Heart left ventricle (tissue), 16 donors: ENCODE measurements at regions not wholly inside any gene's neighbourhood (a gene's known extent, or its start where the extent isn't known, plus 50 kb on each side); places are given as distances from the start of the nearest gene placed in this dataset.

Experiments used
- ATAC-seq, 4 donors: fragments of 200-7000 bp; cut with Tn5 transposase; one replicate each; pipeline ENCODE4 v1.9.1; 2020 to 2022; ENCODE audit warnings: moderate library complexity in 4 of 4, mild to moderate bottlenecking in 3 of 4, moderate number of reproducible peaks in 1 of 4
- DNase-seq, 5 donors: peaks; one replicate each; pipeline ENCODE4 v3.0.0-alpha.2; 2020
- H3K27ac ChIP-seq, 12 donors: fragments of 200-600 bp; sonication (generic) in 4 of 12; one replicate each; pipeline versions ENCODE4 v1.5.0 to v1.8.0; 2016 to 2022; ENCODE audit warnings: mild to moderate bottlenecking in 2 of 12
- H3K27me3 ChIP-seq, 9 donors: fragments of 200-600 bp; sonication (generic) in 2 of 9; one replicate each; pipeline versions ENCODE4 v1.5.1 to v1.8.0; 2016 to 2022; ENCODE audit warnings: mild to moderate bottlenecking in 3 of 9
- H3K36me3 ChIP-seq, 9 donors: fragments of 200-600 bp; sonication (generic) in 2 of 9; one replicate each; pipeline versions ENCODE4 v1.5.0 to v1.8.0; 2018 to 2022; ENCODE audit warnings: mild to moderate bottlenecking in 2 of 9
- H3K4me1 ChIP-seq, 12 donors: fragments of 200-600 bp; sonication (generic) in 4 of 12; one replicate each; pipeline versions ENCODE4 v1.5.0 to v1.8.0; 2016 to 2022; ENCODE audit warnings: mild to moderate bottlenecking in 3 of 12
- H3K4me3 ChIP-seq, 12 donors: fragments of 200-600 bp; sonication (generic) in 4 of 12; one replicate each; pipeline versions ENCODE4 v1.5.0 to v1.8.0; 2017 to 2022; ENCODE audit warnings: mild to moderate bottlenecking in 9 of 12, moderate library complexity in 4 of 12
- H3K9me3 ChIP-seq, 12 donors: fragments of 200-600 bp; sonication (generic) in 4 of 12; one replicate each; pipeline versions ENCODE4 v1.5.0 to v1.8.0; 2016 to 2022; ENCODE audit warnings: mild to moderate bottlenecking in 1 of 12
- POLR2A ChIP-seq, 2 donors: fragments of 450-650 bp; IDR thresholded peaks; one replicate each; pipeline ENCODE4 v1.6.1; 2017; ENCODE audit warnings: antibody characterized with exemption in 2 of 2, mild to moderate bottlenecking in 2 of 2, moderate library complexity in 2 of 2
- WGBS, 4 donors: extraction: QIAGEN DNeasy Blood & Tissue Kit in 2 of 4; methylation state at CpG; one replicate each; pipeline versions ENCODE4 v1.1.5 to v1.1.7; 2013 to 2018; 5-methylcytosine and 5-hydroxymethylcytosine counted together
- intact Hi-C, 10 donors: fragments of 100-400 bp; cut with DNase I; formaldehyde crosslinking; loops; one replicate each; pipeline versions ENCODE4 v1.11.1 to v1.14.2; 2022
- TF ChIP-seq, protein P1 (sequence below), 12 donors: fragments of 200-600 bp; sonication (generic) in 4 of 12; IDR thresholded peaks; one replicate each; pipeline versions ENCODE4 v1.5.0 to v1.8.0; 2018 to 2022; ENCODE audit warnings: antibody characterized with exemption in 12 of 12, mild to moderate bottlenecking in 5 of 12
- donor health status: ischemic (EF 13 %, LVEDD 7.1; RV severe dilation, severe dysfunction).
- donor health status: healthy with polysubstance abuse.
- donor health status: DM: no; HTN: yes; CAD: no.
- donor health status: DM: no; HTN: no; CAD: no.
- donor health status: ischemic (EF 25% LVEDD 6.9; RV normal size, moderate dysfunction).
- donor health status: ischemic (EF 25% LVEDD 5.7; RV mildly dilated, moderate dysfunction).
- donor health status: healthy.
- donor health status: DM: yes; HTN: yes; CAD: no.
- donor health status: ischemic (EF 35%, LVEDD 5.7; RV mildly dilated, moderate dysfunction).
- donor health status: nonischemic (EF 11% LVEDD 7.7; RV severe dilation, severe dysfunction).
- donor health status: DM: yes; HTN: yes; CAD: no.
- donor health status: PGD.
- donor health status: ischemic (EF 29% LVEDD 5.4; RV normal size, mild dysfunction).
- donor health status: nonischemic (EF 23%, LVEDD 6.1; RV moderate dilation, normal function).

DNA sequence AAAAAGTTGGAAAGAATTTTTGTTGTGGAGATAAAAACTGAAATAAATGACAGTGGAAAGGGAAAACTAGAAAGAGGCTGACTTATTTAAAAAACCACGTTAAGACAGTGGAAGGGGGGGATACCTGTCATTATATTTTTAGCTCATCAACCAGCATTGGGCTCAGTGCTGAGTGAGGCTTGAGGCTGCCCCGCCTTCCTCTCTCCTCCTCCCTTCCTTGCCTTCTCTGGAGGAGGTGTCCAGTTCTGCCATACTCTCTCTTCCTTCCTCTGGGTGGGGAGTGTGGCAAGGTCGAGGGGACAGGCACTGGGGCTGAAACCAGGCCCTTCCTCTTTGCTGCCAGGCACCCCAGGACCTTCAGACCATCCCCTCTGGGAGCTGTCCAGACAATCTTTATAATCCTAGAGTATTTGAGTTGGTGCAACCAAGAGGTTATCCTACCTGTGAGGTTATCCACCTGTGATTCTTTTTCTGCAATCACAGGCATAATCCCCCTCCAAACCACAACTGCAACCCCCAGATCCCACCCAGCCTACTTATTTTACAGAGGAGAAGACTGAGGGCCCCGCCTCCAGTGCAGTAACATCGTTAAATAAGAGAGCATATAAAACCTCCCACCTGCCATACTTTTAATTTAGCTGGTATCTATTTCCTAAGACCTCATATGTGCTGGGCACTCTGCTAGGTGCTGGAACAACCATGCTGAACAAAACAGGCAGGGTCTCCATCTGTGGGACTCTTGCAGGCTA lies 578.5 kb downstream of the BUD13 start:
- peak overlapping the region in 5 of 12 donors; percentile 55 to 75 (median 59) for H3K27ac ChIP-seq
- ATAC-seq = no peak
- peak overlapping the region in 8 of 12 donors; percentile 41 to 66 (median 55) for H3K4me3 ChIP-seq
- no peak for DNase-seq
- 62 to 65% (median 63%) methylated on average over 5 of the region's 5 CpGs for WGBS, 4 donors
- H3K27me3 ChIP-seq = peaks cover 0 to 16% (median 0%) of the 10 kb centered on the region in 9 donors
- H3K4me1 ChIP-seq = peaks cover 0 to 20% (median 5%) of the 10 kb centered on the region in 12 donors
- intact Hi-C loops = loop anchor here in 1 of 10 donors (10.0 kb wide), 1 partner anchor 60 kb away; no protein-coding TSS in a partner anchor
- no peaks in the 10 kb centered on the region for H3K36me3 ChIP-seq
- no peak for TF ChIP-seq POLR2A (IDR thresholded peaks at IDR 0.05)
- TF ChIP-seq, protein P1, sequence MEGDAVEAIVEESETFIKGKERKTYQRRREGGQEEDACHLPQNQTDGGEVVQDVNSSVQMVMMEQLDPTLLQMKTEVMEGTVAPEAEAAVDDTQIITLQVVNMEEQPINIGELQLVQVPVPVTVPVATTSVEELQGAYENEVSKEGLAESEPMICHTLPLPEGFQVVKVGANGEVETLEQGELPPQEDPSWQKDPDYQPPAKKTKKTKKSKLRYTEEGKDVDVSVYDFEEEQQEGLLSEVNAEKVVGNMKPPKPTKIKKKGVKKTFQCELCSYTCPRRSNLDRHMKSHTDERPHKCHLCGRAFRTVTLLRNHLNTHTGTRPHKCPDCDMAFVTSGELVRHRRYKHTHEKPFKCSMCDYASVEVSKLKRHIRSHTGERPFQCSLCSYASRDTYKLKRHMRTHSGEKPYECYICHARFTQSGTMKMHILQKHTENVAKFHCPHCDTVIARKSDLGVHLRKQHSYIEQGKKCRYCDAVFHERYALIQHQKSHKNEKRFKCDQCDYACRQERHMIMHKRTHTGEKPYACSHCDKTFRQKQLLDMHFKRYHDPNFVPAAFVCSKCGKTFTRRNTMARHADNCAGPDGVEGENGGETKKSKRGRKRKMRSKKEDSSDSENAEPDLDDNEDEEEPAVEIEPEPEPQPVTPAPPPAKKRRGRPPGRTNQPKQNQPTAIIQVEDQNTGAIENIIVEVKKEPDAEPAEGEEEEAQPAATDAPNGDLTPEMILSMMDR (IDR thresholded peaks at IDR 0.05) = no peak
- H3K9me3 ChIP-seq = no peaks in the 10 kb centered on the region

DNA sequence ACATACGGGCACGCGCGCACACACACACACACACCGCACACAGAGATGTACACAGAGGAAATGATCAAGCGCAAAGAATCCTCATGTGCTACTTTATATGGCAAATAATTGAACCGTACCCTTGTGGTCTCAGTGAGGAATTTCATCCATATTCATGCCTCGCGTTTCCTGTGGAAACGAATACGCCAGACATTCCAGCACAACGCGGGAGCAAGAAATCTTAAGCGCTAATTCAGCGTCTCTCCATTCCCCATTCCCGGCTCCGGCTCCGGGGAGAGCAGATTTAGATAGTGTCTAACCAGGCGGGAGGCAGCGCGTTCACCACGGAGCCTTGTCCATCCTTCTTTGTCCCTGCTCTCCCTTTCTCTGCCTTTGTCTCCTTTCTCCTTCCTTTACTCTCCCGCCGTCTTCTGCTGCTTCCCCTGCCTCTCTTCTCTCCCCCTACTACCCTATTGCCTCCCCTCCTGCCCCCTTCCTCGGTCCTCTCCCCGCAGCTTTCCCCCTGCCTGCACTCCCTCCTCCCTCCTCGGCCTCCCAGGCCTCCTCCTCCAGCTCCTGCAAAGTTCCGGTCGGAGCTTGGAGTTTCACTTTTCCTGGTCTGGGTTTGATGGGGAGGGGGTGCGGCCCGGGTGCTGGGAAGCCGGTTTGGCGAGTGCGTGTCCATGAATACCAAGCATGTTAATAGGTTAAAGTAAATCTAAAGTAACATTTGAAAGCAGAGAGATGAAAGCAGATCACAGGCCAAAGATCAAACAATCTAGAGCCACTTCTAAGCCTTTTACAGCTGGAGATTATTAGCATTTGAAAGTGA lies 579.3 kb downstream of the BUD13 start:
- Histone ChIP-seq H3K27me3 (peaks cover 0 to 16% (median 0%) of the 10 kb centered on the region in 9 donors), H3K27ac (peak overlapping the region in 7 of 12 donors; percentile 12 to 75 (median 59)), H3K4me3 (peak overlapping the region in 11 of 12 donors; percentile 17 to 66 (median 53)), H3K9me3 (no peaks in the 10 kb centered on the region), H3K36me3 (no peaks in the 10 kb centered on the region), H3K4me1 (peaks cover 0 to 17% (median 5%) of the 10 kb centered on the region in 12 donors)
- WGBS, 4 donors = 3 to 6% (median 5%) methylated on average over 34 of the region's 34 CpGs
- DNase-seq (peak in 4 of 5 donors; percentile 35 to 43 (median 40)), ATAC-seq (peak; percentile 38 to 83 (median 64))
- intact Hi-C loops = loop anchor here in 1 of 10 donors (10.0 kb wide), 1 partner anchor 59 kb away; no protein-coding TSS in a partner anchor
- TF ChIP-seq, protein P1 (IDR thresholded peaks at IDR 0.05) = peak in 5 of 12 donors; percentile 12 to 28 (median 24)
- TF ChIP-seq POLR2A (IDR thresholded peaks at IDR 0.05) = no peak

DNA sequence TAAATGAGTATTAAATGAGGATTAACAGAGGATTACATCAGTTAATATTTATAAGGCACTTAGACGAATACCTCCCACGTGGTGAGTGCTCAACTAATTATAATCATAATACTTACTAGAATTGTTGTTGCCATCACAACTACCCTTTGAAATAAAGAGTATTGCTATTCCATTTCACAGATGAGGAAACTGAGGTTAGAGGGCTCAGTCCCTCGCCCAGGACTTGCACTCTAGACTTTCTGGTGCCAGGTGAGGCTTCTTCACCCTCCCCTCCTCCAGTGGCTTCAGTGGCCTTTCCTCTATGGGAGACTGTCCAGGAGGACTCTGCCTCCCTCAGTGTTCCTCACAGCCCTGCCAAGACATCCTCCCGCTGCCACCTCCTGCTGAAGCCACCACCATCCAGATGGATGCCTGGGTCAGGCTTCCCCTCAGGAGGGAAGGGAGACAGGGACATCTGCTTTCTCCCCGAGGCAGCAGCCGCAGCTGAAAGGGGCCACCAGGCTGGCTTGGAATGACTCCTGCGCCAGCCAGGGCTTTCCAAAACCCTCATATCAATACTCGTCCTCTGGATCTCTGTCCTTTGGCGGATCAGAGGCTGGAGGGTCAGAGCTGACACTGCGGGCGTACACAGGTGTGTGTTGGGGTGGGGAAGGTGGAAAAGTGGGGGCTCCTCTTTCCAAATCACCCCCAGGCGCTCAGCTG lies 580.1 kb downstream of the BUD13 start:
- ATAC-seq = peak in 2 of 4 donors; percentile 16 to 17
- peaks cover 0 to 17% (median 5%) of the 10 kb centered on the region in 12 donors for H3K4me1 ChIP-seq
- DNase-seq = no peak
- intact Hi-C loops = loop anchor here in 1 of 10 donors (10.0 kb wide), 1 partner anchor 58 kb away; no protein-coding TSS in a partner anchor
- peak overlapping the region in 2 of 12 donors; percentile 68 to 75 for H3K27ac ChIP-seq
- no peak for TF ChIP-seq POLR2A (IDR thresholded peaks at IDR 0.05)
- TF ChIP-seq, protein P1 (IDR thresholded peaks at IDR 0.05) = no peak
- peaks cover 0 to 16% (median 0%) of the 10 kb centered on the region in 9 donors for H3K27me3 ChIP-seq
- 36 to 44% (median 42%) methylated on average over 8 to 12 of the region's 12 CpGs for WGBS, 4 donors
- peak overlapping the region in 9 of 12 donors; percentile 44 to 66 (median 55) for H3K4me3 ChIP-seq
- no peaks in the 10 kb centered on the region for H3K9me3 ChIP-seq
- H3K36me3 ChIP-seq = no peaks in the 10 kb centered on the region
